Psoas muscle (tissue), 7 donors: ENCODE measurements at regions not wholly inside any gene's neighbourhood (a gene's known extent, or its start where the extent isn't known, plus 50 kb on each side); places are given as distances from the start of the nearest gene placed in this dataset.

Experiments
- ATAC-seq, 4 donors: fragments of 200-7000 bp; cut with Tn5 transposase; one replicate each; pipeline ENCODE4 v1.9.1; 2020; ENCODE audit warnings: moderate library complexity in 3 of 4, mild to moderate bottlenecking in 2 of 4
- DNase-seq, 2 donors: peaks; one replicate each; pipeline ENCODE4 v3.0.0-alpha.2; 2020
- H3K27ac ChIP-seq: fragments of 200-600 bp; one replicate; pipeline ENCODE4 v1.8.0; 2022
- H3K27me3 ChIP-seq, 3 donors: fragments of 200-600 bp in 1 of 3; one replicate each; pipeline versions ENCODE4 v1.6.1 to v1.8.0; 2013 to 2022; ENCODE audit warnings: low read length in 2 of 3, mild to moderate bottlenecking in 2 of 3, moderate library complexity in 1 of 3; ENCODE audit not compliant: insufficient read depth in 3 of 3
- H3K36me3 ChIP-seq, 2 donors: fragments of 200-600 bp in 1 of 2; one replicate each; pipeline versions ENCODE4 v1.6.1 to v1.8.0; 2013 to 2022; ENCODE audit warnings: low read depth in 1 of 2, mild to moderate bottlenecking in 1 of 2, moderate library complexity in 1 of 2; ENCODE audit not compliant: insufficient read depth in 1 of 2
- H3K4me1 ChIP-seq: fragments of 200-600 bp; one replicate; pipeline ENCODE4 v1.8.0; 2022
- H3K4me3 ChIP-seq: fragments of 200-600 bp; one replicate; pipeline ENCODE4 v1.8.0; 2022; ENCODE audit warnings: mild to moderate bottlenecking
- H3K9me3 ChIP-seq: fragments of 200-600 bp; one replicate; pipeline ENCODE4 v1.8.0; 2022
- WGBS, 3 donors: extraction: QIAGEN DNeasy Blood & Tissue Kit; methylation state at CpG; one replicate each; pipeline versions ENCODE4 v1.1.6 to v1.1.7; 2013; 5-methylcytosine and 5-hydroxymethylcytosine counted together
- intact Hi-C, 2 donors: fragments of 100-400 bp; cut with DNase I; formaldehyde crosslinking; loops; one replicate each; pipeline versions ENCODE4 v1.11.0 to v1.14.2; 2022
- TF ChIP-seq, protein P1 (sequence below): fragments of 200-600 bp; IDR thresholded peaks from one replicate; pipeline ENCODE4 v1.8.0; 2022; ENCODE audit warnings: antibody characterized with exemption
- donor health status: healthy with polysubstance abuse.
- donor health status: DM: no; HTN: no; CAD: no; lungs with moderate emphysema.
- donor health status: Bipolar disorder and iron deficiency.
- donor health status: healthy.
- donor health status: DM: yes; HTN: yes; CAD: no.
- donor health status: DM: no; HTN: no; CAD: no.
- donor health status: DM: yes; HTN: yes; CAD: no.

DNA sequence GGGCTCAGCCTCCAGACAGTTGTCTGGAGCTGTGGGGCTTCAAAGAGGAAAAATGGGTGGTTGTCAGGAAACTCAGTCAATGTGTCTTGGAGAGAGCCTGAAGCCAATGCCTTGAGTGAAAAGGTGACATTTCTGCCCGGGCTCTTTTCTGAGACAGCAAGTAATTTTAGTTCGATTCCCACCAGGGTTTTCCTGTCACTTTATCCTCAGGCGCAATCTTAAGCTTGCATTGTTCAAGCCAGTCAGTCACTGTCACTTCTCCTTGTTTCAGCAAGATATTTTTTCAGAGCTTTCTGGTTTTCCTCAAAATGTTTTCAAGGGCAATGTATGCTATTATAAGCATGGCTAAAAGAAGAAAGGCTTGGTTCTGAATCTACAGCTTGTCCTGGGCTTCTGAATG, 404.7 kb upstream of the SEL1L start:
- H3K4me1 ChIP-seq = no peaks in the 10 kb centered on the region
- H3K27me3 ChIP-seq = peaks cover 0 to 2% (median 0%) of the 10 kb centered on the region in 3 donors
- intact Hi-C loops = no loop called here
- ATAC-seq = no peak
- DNase-seq = no peak
- TF ChIP-seq, protein P1, sequence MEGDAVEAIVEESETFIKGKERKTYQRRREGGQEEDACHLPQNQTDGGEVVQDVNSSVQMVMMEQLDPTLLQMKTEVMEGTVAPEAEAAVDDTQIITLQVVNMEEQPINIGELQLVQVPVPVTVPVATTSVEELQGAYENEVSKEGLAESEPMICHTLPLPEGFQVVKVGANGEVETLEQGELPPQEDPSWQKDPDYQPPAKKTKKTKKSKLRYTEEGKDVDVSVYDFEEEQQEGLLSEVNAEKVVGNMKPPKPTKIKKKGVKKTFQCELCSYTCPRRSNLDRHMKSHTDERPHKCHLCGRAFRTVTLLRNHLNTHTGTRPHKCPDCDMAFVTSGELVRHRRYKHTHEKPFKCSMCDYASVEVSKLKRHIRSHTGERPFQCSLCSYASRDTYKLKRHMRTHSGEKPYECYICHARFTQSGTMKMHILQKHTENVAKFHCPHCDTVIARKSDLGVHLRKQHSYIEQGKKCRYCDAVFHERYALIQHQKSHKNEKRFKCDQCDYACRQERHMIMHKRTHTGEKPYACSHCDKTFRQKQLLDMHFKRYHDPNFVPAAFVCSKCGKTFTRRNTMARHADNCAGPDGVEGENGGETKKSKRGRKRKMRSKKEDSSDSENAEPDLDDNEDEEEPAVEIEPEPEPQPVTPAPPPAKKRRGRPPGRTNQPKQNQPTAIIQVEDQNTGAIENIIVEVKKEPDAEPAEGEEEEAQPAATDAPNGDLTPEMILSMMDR = no peak
- no peaks in the 10 kb centered on the region for H3K36me3 ChIP-seq
- 62 to 66% (median 66%) methylated on average over 3 of the region's 3 CpGs for WGBS, 3 donors
- H3K4me3 ChIP-seq = no peak overlapping the region
- no peaks in the 10 kb centered on the region for H3K9me3 ChIP-seq
- no peak overlapping the region for H3K27ac ChIP-seq

DNA sequence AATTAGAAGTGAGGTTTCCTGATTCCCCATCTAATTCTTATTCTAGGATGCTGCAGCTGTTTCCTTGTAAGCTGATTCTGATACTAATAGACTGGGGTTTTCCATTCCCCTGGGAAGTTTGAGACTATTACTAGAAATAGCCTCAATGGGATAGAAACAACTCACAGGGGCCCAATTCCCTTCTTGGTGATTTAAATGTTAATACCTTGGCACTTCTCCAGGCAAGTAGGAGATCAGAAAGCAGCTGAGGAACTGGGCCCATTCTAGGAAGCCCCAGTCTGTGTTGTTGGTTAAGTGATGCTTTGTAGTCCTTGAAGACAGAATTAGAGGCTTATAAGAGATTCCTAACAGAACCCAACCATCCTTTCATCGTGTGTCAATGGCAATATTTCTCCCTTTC, 407.0 kb upstream of the SEL1L start:
- Histone ChIP-seq H3K4me1 (no peaks in the 10 kb centered on the region), H3K27ac (no peak overlapping the region), H3K36me3 (no peaks in the 10 kb centered on the region), H3K27me3 (peaks cover 0 to 2% (median 0%) of the 10 kb centered on the region in 3 donors), H3K4me3 (no peak overlapping the region), H3K9me3 (no peaks in the 10 kb centered on the region)
- DNase-seq (no peak), ATAC-seq (no peak)
- TF ChIP-seq, protein P1 = no peak
- intact Hi-C loops = no loop called here
- 8 to 25% (median 13%) methylated on average over 1 of the region's 1 CpG for WGBS, 3 donors

DNA sequence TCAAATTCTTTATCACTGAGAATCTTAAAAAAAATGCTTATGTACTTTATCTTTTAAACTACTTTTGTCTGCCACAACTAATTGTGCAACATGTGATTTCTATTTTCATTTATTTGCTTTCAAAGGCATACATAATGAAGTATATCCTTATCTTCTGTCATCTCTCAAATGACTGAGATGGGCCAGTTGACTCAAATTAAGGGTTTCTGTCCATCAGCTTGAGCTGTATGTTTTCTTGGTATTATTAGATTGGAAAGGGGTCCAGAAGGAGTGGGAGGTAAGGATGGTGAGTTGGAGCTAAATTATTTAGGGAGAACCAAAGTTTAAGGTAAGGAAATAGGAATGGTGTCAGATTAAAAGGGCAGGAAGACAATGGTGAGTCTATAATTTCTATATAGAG, 408.4 kb upstream of the SEL1L start:
- TF ChIP-seq, protein P1 = no peak
- DNase-seq = no peak
- no peak for ATAC-seq
- intact Hi-C loops = no loop called here
- Histone ChIP-seq H3K27me3 (no peaks in the 10 kb centered on the region), H3K4me1 (no peaks in the 10 kb centered on the region), H3K27ac (no peak overlapping the region), H3K9me3 (no peaks in the 10 kb centered on the region), H3K4me3 (no peak overlapping the region), H3K36me3 (no peaks in the 10 kb centered on the region)

DNA sequence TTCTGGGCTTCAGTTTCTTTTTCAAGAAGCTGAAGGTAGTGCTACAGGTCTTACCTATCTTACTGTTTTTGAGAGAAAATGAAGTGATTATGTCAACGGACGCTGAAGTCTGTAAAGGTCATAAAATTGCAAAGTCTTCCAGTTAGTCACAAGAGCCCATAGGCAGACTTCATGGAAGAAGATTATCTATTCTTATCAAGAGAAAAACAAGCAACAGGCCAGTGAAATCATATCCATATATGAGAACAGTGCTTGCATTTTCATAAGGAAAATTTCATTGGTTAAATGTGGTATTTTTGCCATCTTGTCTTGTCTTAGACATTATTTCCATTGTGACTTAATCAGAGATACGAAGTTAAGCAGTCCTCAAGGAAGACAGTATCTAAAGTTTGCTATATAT, 412.7 kb upstream of the SEL1L start:
- H3K27ac ChIP-seq = no peak overlapping the region
- H3K27me3 ChIP-seq = no peaks in the 10 kb centered on the region
- TF ChIP-seq, protein P1 = no peak
- H3K4me3 ChIP-seq = no peak overlapping the region
- DNase-seq = no peak
- no peaks in the 10 kb centered on the region for H3K36me3 ChIP-seq
- 86 to 88% (median 87%) methylated on average over 3 of the region's 3 CpGs for WGBS, 3 donors
- ATAC-seq = no peak
- H3K9me3 ChIP-seq = no peaks in the 10 kb centered on the region
- intact Hi-C loops = no loop called here
- H3K4me1 ChIP-seq = no peaks in the 10 kb centered on the region
